Mucosa of gallbladder (tissue), 1 donor: ENCODE measurements at regions not wholly inside any gene's neighbourhood (a gene's known extent, or its start where the extent isn't known, plus 50 kb on each side); places are given as distances from the start of the nearest gene placed in this dataset.
"Not testable (repeated sequence)": the region's sequence is repeated elsewhere in the genome, so short reads cannot be mapped to it uniquely, and the experiment has no call there.

Source experiments
- DNase-seq: peaks from one replicate; pipeline ENCODE4 v3.0.0-alpha.2; 2020; ENCODE audit warnings: low spot score
- donor health status: DM: no; HTN: no; CAD: no.

GRCh38 chr16:86716649-86717048 lies 138.3 kb downstream of the FOXL1 start:
- DNase-seq, result no peak

- no peak for DNase-seq
Measured at GRCh38 chr16:86718118-86718517, 139.8 kb downstream of the FOXL1 start.

DNA sequence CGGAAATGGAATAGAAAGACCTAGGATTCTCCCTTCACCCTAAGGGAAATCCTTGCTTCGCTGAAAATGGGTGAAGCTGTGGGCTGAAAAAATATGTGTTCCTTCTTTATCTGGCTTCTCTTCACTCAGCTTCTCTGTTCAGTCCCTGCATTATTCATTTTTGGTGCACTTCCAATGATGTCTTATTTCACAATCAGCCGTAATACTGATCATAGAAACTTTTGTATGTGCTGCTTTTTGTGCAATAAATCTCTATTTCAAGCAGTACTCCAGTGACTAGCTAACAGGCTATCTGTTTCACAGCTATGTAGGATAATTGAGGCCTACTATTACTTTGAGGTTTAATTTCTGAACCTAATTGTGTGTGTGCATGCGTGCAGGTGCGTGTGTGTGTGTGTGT lies 144.6 kb downstream of the FOXL1 start:
- DNase-seq, result no peak

GRCh38 chr16:86723689-86724088 lies 145.3 kb downstream of the FOXL1 start:
- no peak for DNase-seq

GRCh38 chr16:86725401-86725800 lies 147.1 kb downstream of the FOXL1 start:
- no peak for DNase-seq

GRCh38 chr16:86726340-86726739 lies 148.0 kb downstream of the FOXL1 start:
- DNase-seq, result no peak

- no peak for DNase-seq
Measured at GRCh38 chr16:86727131-86727530, 148.8 kb downstream of the FOXL1 start.

DNA sequence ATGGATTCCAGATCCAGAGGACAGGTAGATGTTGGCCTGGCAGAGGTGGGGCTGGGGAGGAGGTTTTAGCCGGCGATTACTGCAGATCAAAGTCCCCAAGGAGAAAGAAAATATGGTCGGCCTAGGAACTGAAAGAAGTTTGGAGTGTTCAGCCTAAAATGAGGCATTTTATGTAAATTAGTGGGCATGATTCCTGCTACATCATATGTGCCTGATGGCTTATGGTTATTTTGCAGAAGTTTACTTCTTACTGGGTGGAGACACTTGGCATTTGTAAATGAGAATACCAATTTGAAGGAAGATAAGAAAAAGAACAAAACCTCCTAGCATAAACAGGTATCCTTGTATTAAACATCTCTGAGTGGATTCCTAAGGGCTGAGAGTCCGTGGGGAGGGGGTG lies 149.3 kb downstream of the FOXL1 start:
- DNase-seq, result no peak

- DNase-seq, result no peak
Measured at GRCh38 chr16:86729686-86730085, 151.3 kb downstream of the FOXL1 start.

- no peak for DNase-seq
Measured at GRCh38 chr16:86730086-86730485, 151.7 kb downstream of the FOXL1 start.

DNA sequence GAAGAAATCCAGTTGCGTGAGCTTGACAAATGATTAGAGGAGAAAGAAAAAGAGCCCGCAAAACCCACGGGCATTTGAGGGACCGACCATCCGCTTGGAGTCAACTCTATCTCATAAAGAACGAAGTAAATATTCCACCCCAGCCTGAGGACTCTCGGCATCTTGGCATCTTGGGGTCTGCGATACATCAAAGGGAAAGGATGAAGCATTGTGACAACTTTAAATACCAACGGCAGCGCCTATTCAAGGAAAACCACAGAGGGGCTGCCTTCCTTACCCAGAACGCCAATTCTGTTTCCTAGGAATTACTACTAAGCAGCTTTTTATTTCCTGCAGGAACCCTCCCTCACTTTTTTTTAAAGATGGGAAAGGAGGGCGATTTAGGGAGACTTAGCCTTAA lies 152.2 kb downstream of the FOXL1 start:
- DNase-seq, result no peak

DNA sequence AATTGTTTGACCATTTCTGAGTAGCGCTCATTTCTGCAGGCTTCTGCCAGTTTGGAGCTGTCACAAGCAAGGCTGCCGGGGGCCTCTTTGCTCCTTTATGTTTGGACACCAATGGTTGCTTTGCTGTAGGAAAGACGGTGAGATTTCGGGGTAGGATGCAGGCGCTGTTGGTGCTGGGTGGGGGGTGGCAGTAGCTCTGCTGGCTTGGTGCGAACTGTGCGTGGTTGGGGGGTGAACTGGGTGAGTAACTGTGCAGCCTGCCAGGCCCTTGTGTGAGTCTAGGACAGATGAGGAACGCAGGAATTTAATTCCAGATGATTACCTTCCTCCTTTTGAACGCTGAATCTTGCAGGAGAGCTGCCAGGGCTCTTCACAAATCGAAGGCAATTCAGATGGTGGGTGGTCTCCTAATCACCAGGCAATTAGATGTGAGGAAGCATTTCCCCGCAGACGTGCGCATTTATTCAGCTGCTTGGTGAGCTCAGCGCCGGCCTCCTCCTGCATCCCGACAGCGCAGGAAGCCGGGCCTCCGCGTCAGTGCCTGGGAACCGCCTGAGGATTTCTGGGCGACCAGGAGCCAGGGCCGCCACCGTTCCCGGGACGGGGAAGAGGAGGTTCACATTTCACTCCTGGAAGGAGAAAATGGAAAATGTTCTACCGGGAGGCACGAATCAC lies 154.4 kb downstream of the FOXL1 start:
- no peak for DNase-seq

DNA sequence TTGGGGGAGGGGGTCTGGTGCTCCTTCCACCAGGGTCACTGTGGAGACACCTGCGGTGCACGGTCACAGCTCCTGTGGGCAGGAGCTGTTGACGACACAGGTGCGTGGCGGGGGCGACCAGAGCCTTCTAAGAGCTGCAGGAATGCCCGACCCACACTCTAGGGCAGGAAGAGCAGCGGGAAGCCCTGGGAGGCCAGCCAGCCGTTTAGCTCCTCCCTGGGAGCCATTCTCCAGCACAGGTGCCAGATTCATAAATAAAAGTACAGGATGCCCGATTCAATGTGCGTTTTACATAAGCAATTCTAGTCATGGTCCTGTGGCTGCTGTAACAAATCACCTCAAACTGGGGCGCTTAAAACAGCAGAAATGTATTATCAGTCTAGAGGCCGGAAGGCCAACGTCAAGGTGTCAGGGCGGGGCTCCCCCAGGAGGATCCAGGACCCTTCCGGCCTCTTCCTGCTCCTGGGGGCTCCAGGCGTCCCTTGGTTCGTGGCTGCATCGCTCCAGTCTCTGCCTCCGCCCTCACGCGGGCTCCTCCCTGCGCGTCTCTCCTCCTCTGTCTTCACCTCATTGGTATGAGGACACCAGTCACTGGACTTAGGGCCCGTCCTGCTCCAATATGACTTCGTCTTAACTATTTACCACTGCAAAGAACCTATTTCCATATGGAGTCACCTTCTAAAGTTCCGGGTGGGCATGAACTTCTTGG lies 155.4 kb downstream of the FOXL1 start:
- DNase-seq, result no peak

GRCh38 chr16:86734543-86735460 lies 156.5 kb downstream of the FOXL1 start:
- no peak for DNase-seq

- DNase-seq, result no peak
Measured at GRCh38 chr16:86735727-86736126, 157.4 kb downstream of the FOXL1 start.

DNA sequence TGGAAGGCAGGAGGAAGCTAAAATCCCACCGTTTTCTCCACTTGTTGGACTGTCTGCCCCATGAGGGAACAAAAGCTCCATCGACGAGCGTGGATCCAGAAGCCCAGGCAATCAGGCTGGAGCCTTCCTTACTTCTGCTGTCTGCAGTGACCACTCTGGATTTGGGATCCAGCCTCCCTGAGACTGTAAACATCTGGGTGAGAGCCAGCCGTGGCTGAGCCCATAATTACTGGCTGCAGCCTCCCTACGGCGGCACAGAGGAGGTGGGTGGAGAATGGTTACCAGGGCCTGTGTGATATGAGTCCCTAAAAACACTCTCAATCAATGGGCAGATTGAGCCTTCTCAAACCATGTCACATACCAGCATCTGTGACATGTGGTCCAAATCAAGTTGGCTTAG lies 158.2 kb downstream of the FOXL1 start:
- DNase-seq, result no peak

DNA sequence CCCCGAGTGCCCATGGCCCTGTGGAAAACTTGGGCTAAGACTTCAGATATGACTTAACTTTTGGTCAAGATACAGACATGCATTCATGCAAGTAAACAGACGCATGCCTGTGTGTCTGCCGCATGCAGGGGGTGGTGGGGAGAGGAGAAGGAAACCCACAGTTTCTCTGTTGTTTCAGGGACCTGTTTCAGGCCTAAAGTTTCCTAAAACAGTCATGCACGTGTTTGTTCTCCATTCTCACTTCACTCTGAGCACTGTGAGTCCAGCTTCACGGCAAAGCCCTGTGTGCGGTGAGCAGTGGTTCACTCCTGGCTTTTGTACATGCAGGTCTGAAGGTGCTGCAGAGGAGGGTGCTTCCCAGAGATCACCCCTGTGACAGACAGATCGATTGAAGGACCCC lies 158.7 kb downstream of the FOXL1 start:
- no peak for DNase-seq

DNA sequence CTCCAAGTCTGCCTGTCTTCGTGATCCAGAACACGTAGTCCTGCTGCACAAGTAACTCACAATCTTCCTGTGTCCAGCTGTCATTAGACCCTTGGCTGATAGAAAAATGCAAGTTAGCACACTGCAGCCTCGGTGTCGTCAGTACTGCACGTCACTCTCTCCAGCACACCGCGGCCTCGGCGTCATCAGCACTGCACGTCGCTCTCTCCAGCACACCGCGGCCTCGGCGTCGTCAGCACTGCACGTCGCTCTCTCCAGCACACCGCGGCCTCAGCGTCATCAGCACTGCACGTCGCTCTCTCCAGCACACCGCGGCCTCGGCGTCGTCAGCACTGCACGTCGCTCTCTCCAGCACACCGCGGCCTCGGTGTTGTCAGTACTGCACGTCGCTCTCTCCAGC lies 160.0 kb downstream of the FOXL1 start:
- not testable (repeated sequence) for DNase-seq

- DNase-seq, result no peak
Measured at GRCh38 chr16:86739178-86739577, 160.8 kb downstream of the FOXL1 start.

- no peak for DNase-seq
Measured at GRCh38 chr16:86739808-86740207, 161.5 kb downstream of the FOXL1 start.

DNA sequence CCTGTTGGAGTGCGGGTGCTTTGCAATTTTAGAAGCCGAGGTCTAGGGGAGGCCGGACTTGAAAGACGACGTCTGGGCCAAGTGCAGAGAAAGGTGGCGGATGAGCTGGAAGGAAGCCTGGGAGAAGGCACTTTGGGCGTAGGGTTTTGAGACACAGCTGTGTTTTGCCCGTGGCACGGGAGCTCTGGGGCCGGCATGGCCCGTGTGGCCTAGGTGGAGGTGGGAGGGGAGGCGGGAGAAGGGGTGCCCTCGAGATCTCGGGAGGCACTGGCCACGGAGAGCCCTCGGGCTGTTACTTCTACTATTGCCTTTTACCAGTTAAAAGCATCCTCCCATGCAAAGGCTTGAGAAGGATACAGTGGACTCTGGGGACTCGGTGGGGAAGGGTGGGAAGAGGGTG lies 161.9 kb downstream of the FOXL1 start:
- DNase-seq, result no peak

- peak; percentile 22 for DNase-seq
Measured at GRCh38 chr16:86740906-86741799, 162.8 kb downstream of the FOXL1 start.
